H9 (cell line): ENCODE measurements at regions not wholly inside any gene's neighbourhood (a gene's known extent, or its start where the extent isn't known, plus 50 kb on each side); places are given as distances from the start of the nearest gene placed in this dataset.

Source experiments
- DNase-seq: peaks from one replicate; pipeline ENCODE4 v3.0.0-alpha.2; 2017
- H2AFZ ChIP-seq: one replicate; pipeline ENCODE4 v1.6.1; 2013; ENCODE audit warnings: mild to moderate bottlenecking, low read length, control low read depth, moderate library complexity
- H2AK5ac ChIP-seq: 2 replicates; pipeline ENCODE4 v1.6.1; 2013; ENCODE audit warnings: low read length, control low read depth, mixed read lengths; ENCODE audit not compliant: insufficient read length
- H2BK120ac ChIP-seq: one replicate; pipeline ENCODE4 v1.6.1; 2013; ENCODE audit warnings: low read depth, mild to moderate bottlenecking, low read length, control low read depth, inconsistent platforms; ENCODE audit not compliant: poor library complexity, severe bottlenecking
- H2BK12ac ChIP-seq: 2 replicates; pipeline ENCODE4 v1.6.1; 2013; ENCODE audit warnings: low read length, control low read depth, mixed read lengths, low read depth; ENCODE audit not compliant: insufficient read length
- H2BK15ac ChIP-seq: 2 replicates; pipeline ENCODE4 v1.6.1; 2013; ENCODE audit warnings: low read depth, low read length, control low read depth
- H2BK20ac ChIP-seq: one replicate; pipeline ENCODE4 v1.6.1; 2013; ENCODE audit warnings: low read depth, mild to moderate bottlenecking, low read length, control low read depth, inconsistent platforms; ENCODE audit not compliant: poor library complexity, severe bottlenecking
- H2BK5ac ChIP-seq: 2 replicates; pipeline ENCODE4 v1.6.1; 2013; ENCODE audit warnings: low read length, control low read depth, mixed read lengths; ENCODE audit not compliant: insufficient read length
- H3K14ac ChIP-seq: 2 replicates; pipeline ENCODE4 v1.6.1; 2013; ENCODE audit warnings: low read length, control low read depth; ENCODE audit not compliant: insufficient read depth
- H3K18ac ChIP-seq: 2 replicates; pipeline ENCODE4 v1.6.1; 2013; ENCODE audit warnings: low read depth, mild to moderate bottlenecking, mixed read lengths, low read length, control low read depth; ENCODE audit not compliant: insufficient read length
- H3K23ac ChIP-seq: 2 replicates; pipeline ENCODE4 v1.6.1; 2013; ENCODE audit warnings: low read length, control low read depth, mixed read lengths, low read depth; ENCODE audit not compliant: insufficient read length
- H3K23me2 ChIP-seq: 2 replicates; pipeline ENCODE4 v1.6.1; 2013; ENCODE audit warnings: low read depth, mild to moderate bottlenecking, mixed read lengths, low read length, control low read depth; ENCODE audit not compliant: insufficient read length, poor library complexity, severe bottlenecking
- H3K27ac ChIP-seq: 2 replicates; pipeline ENCODE4 v1.5.1; 2013; ENCODE audit warnings: low read length, control low read depth, mixed read lengths, low read depth; ENCODE audit not compliant: insufficient read length
- H3K27me3 ChIP-seq: 2 replicates; pipeline ENCODE4 v1.6.1; 2013; ENCODE audit warnings: low read length, control low read depth, inconsistent platforms; ENCODE audit not compliant: insufficient read depth
- H3K4ac ChIP-seq: 2 replicates; pipeline ENCODE4 v1.6.1; 2013; ENCODE audit warnings: low read depth, mild to moderate bottlenecking, control low read depth, inconsistent platforms, low read length, moderate library complexity
- H3K4me1 ChIP-seq: 2 replicates; pipeline ENCODE4 v1.6.1; 2013; ENCODE audit warnings: low read length, control low read depth, inconsistent platforms; ENCODE audit not compliant: insufficient read depth
- H3K4me2 ChIP-seq: 2 replicates; pipeline ENCODE4 v1.6.1; 2013; ENCODE audit warnings: low read length, control low read depth, mixed read lengths; ENCODE audit not compliant: insufficient read length, insufficient read depth
- H3K56ac ChIP-seq: 2 replicates; pipeline ENCODE4 v1.6.1; 2013; ENCODE audit warnings: low read depth, mild to moderate bottlenecking, mixed read lengths, low read length, control low read depth; ENCODE audit not compliant: insufficient read length
- H3K79me1 ChIP-seq: 2 replicates; pipeline ENCODE4 v1.6.1; 2013; ENCODE audit warnings: low read depth, mild to moderate bottlenecking, moderate library complexity, low read length, control low read depth, inconsistent platforms; ENCODE audit not compliant: insufficient read depth, poor library complexity, severe bottlenecking
- H3K79me2 ChIP-seq: 2 replicates; pipeline ENCODE4 v1.6.1; 2013; ENCODE audit warnings: low read length, control low read depth, inconsistent platforms; ENCODE audit not compliant: insufficient read depth
- H3K9ac ChIP-seq: 2 replicates; pipeline ENCODE4 v1.6.1; 2013; ENCODE audit warnings: low read length, control low read depth, mixed read lengths; ENCODE audit not compliant: insufficient read length; ENCODE audit errors: extremely low read depth
- H3K9me3 ChIP-seq: one replicate; pipeline ENCODE4 v1.6.1; 2013; ENCODE audit warnings: low read depth, low read length, inconsistent platforms; ENCODE audit not compliant: control insufficient read depth
- H3T11ph ChIP-seq: one replicate; pipeline ENCODE4 v1.6.1; 2013; ENCODE audit warnings: mild to moderate bottlenecking, low read length, control low read depth, inconsistent platforms
- H4K20me1 ChIP-seq: one replicate; pipeline ENCODE4 v1.6.1; 2013; ENCODE audit not compliant: control insufficient read depth, insufficient read length, insufficient read depth
- H4K5ac ChIP-seq: 2 replicates; pipeline ENCODE4 v1.6.1; 2013; ENCODE audit warnings: low read depth, mild to moderate bottlenecking, mixed read lengths, low read length, control low read depth; ENCODE audit not compliant: insufficient read length
- H4K8ac ChIP-seq: replicated peaks from 2 replicates; pipeline ENCODE4 v1.6.1; 2013; ENCODE audit warnings: low read length, control low read depth, mixed read lengths, low read depth; ENCODE audit not compliant: insufficient read length
- H4K91ac ChIP-seq: 2 replicates; pipeline ENCODE4 v1.6.1; 2013; ENCODE audit warnings: low read depth, mild to moderate bottlenecking, moderate library complexity, mixed read lengths, low read length, control low read depth; ENCODE audit not compliant: insufficient read length
- H3K27ac Mint-ChIP-seq, 3 experiments: 2 replicates in 2 of 3; 3 replicates in 1 of 3; pipeline ENCODE4 v1.8.0; 2020 to 2021; ENCODE audit warnings: mixed read lengths in 3 of 3, mild to moderate bottlenecking in 1 of 3, moderate library complexity in 1 of 3
- H3K27me3 Mint-ChIP-seq: 2 replicates; pipeline ENCODE4 v1.8.0; 2021; ENCODE audit warnings: low read depth, mild to moderate bottlenecking, moderate library complexity, mixed read lengths
- H3K36me3 Mint-ChIP-seq, 3 experiments: 2 replicates in 2 of 3; 3 replicates in 1 of 3; pipeline ENCODE4 v1.8.0; 2020 to 2021; ENCODE audit warnings: low read depth in 3 of 3, mixed read lengths in 3 of 3; ENCODE audit not compliant: insufficient read depth in 1 of 3
- H3K4me1 Mint-ChIP-seq, 2 experiments: 2 replicates each; pipeline ENCODE4 v1.8.0; 2020; ENCODE audit warnings: mixed read lengths in 2 of 2
- H3K4me3 Mint-ChIP-seq, 2 experiments: 2 replicates in 1 of 2; 3 replicates in 1 of 2; pipeline ENCODE4 v1.8.0; 2020 to 2021; ENCODE audit warnings: mild to moderate bottlenecking in 2 of 2, mixed read lengths in 2 of 2, moderate library complexity in 1 of 2
- H3K9me3 Mint-ChIP-seq, 2 experiments: 2 replicates in 1 of 2; 3 replicates in 1 of 2; pipeline ENCODE4 v1.8.0; 2020; ENCODE audit warnings: mild to moderate bottlenecking in 2 of 2, mixed read lengths in 2 of 2, moderate library complexity in 1 of 2
- TF ChIP-seq, protein P1 (sequence below): fragments of 200-600 bp; sonication (generic); conservative IDR thresholded peaks from 3 replicates; pipeline ENCODE4 v1.8.0; 2021; ENCODE audit warnings: antibody characterized with exemption, mild to moderate bottlenecking

- Histone ChIP-seq H4K5ac (no peak overlapping the region), H3K23ac (no peak overlapping the region), H2BK20ac (no peak overlapping the region), H4K8ac (no peak overlapping the region), H3K18ac (no peak overlapping the region), H3K9me3 (no peaks in the 10 kb centered on the region), H2BK15ac (no peak overlapping the region), H3K27me3 (no peaks in the 10 kb centered on the region), H2BK5ac (no peak overlapping the region), H4K20me1 (no peaks in the 10 kb centered on the region), H3K4me1 (peaks cover 7% of the 10 kb centered on the region; the same call in 1 of the 2 replicates), H2BK120ac (no peak overlapping the region), H3K4ac (no peak overlapping the region), H3K56ac (no peak overlapping the region), H2AFZ (no peak overlapping the region), H3K27ac (no peak overlapping the region), H3K4me2 (peak overlapping the region; percentile 39), H3K79me2 (no peaks in the 10 kb centered on the region), H3T11ph (peak overlapping the region; percentile 17), H2BK12ac (no peak overlapping the region), H2AK5ac (no peak overlapping the region), H3K9ac (no peak overlapping the region), H4K91ac (no peak overlapping the region), H3K79me1 (no peaks in the 10 kb centered on the region), H3K14ac (no peak overlapping the region), H3K23me2 (no peaks in the 10 kb centered on the region)
- Mint-ChIP-seq H3K4me3 (peak overlapping the region; percentile 12 to 52), H3K4me1 (peaks cover 33 to 53% of the 10 kb centered on the region in 2 experiments), H3K27ac (peak overlapping the region; percentile 22 to 74 (median 62); a peak in 6 of 7 replicates), H3K9me3 (no peaks in the 10 kb centered on the region; a peak in 1 of 5 replicates), H3K36me3 (no peaks in the 10 kb centered on the region; a peak in 1 of 7 replicates), H3K27me3 (no peaks in the 10 kb centered on the region; the same call in 1 of the 2 replicates)
- no peak for DNase-seq
- TF ChIP-seq, protein P1, sequence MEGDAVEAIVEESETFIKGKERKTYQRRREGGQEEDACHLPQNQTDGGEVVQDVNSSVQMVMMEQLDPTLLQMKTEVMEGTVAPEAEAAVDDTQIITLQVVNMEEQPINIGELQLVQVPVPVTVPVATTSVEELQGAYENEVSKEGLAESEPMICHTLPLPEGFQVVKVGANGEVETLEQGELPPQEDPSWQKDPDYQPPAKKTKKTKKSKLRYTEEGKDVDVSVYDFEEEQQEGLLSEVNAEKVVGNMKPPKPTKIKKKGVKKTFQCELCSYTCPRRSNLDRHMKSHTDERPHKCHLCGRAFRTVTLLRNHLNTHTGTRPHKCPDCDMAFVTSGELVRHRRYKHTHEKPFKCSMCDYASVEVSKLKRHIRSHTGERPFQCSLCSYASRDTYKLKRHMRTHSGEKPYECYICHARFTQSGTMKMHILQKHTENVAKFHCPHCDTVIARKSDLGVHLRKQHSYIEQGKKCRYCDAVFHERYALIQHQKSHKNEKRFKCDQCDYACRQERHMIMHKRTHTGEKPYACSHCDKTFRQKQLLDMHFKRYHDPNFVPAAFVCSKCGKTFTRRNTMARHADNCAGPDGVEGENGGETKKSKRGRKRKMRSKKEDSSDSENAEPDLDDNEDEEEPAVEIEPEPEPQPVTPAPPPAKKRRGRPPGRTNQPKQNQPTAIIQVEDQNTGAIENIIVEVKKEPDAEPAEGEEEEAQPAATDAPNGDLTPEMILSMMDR: no peak
These were observed 101.4 kb upstream of the TARS1 start for GRCh38 chr5:33339413-33339812.
